ENCODE measurements at regions not wholly inside any gene's neighbourhood (a gene's known extent, or its start where the extent isn't known, plus 50 kb on each side); places are given as distances from the start of the nearest gene placed in this dataset.
"Not testable (repeated sequence)": the region's sequence is repeated elsewhere in the genome, so short reads cannot be mapped to it uniquely, and the experiment has no call there.

DNA sequence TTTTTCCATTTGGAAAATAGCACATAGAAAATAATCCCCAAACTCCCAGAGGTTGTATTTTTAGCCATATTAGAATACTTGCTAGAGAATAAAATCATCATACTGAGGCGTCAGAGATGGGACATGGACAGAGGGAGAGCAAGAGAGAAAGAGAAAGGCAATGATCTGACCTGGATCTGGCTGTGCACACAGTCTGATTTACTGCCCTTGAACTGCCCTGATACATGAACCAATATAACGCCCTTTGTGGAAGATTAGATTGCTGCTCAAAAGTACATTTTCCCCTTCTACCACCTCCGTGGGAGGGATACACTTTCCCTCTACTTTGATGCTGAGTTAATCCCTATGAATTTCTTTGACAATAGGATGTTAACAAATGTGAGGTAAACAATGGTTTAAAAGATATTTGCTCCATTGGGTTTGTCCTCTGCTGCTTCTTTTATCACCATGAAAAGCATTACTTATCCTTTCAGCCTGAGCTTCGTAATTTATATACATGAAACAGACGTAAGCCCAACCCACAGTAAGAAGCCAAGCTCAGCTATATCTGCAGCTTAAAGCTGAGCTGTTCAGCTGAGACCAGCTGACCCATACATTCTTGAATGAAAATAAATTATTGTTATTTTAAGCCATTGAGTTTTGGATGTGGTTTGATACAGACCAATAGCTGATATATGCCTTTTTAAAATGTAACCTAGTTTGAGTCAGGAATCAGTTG, 1664.6 kb upstream of the CELF4 start:
- Histone ChIP-seq H3K27me3 (ENCODE audit: control insufficient read depth in 4 of 4, insufficient read depth in 4 of 4, low read length in 3 of 4) (peaks cover 0 to 4% (median 0%) of the 10 kb centered on the region in 4 donors), H3K4me3 (ENCODE audit: low read depth in 1 of 3, low read length in 3 of 3) (no peak overlapping the region), H3K9ac (ENCODE audit: low read depth in 1 of 2, low read length in 2 of 2) (no peak overlapping the region), H3K9me3 (ENCODE audit: control insufficient read depth in 4 of 4, low read length in 3 of 4) (no peaks in the 10 kb centered on the region), H3K36me3 (ENCODE audit: control insufficient read depth in 4 of 4, insufficient read depth in 3 of 4, low read depth in 1 of 4, low read length in 3 of 4) (no peaks in the 10 kb centered on the region), H3K4me1 (ENCODE audit: control insufficient read depth in 4 of 4, insufficient read depth in 4 of 4, low read length in 3 of 4) (no peaks in the 10 kb centered on the region), H3K27ac (ENCODE audit: low read depth in 1 of 2, low read length in 2 of 2) (no peak overlapping the region)
- no peak for DNase-seq (ENCODE audit: low spot score)
- no peak for TF ChIP-seq SP1 (IDR thresholded peaks at IDR 0.05)
- 57% methylated on average over 5 of the region's 5 CpGs for WGBS

GRCh38 chr18:39227769-39228168, 1662.2 kb upstream of the CELF4 start:
- H3K27ac ChIP-seq (ENCODE audit: low read depth in 1 of 2, low read length in 2 of 2); H3K4me3 ChIP-seq (ENCODE audit: low read depth in 1 of 3, low read length in 3 of 3); H3K9me3 ChIP-seq (ENCODE audit: control insufficient read depth in 4 of 4, low read length in 3 of 4); H3K9ac ChIP-seq (ENCODE audit: low read depth in 1 of 2, low read length in 2 of 2); H3K36me3 ChIP-seq (ENCODE audit: control insufficient read depth in 4 of 4, insufficient read depth in 3 of 4, low read depth in 1 of 4, low read length in 3 of 4); DNase-seq (ENCODE audit: low spot score); H3K27me3 ChIP-seq (ENCODE audit: control insufficient read depth in 4 of 4, insufficient read depth in 4 of 4, low read length in 3 of 4); H3K4me1 ChIP-seq (ENCODE audit: control insufficient read depth in 4 of 4, insufficient read depth in 4 of 4, low read length in 3 of 4): not testable (repeated sequence)
- WGBS = 80% methylated on average over 2 of the region's 2 CpGs

DNA sequence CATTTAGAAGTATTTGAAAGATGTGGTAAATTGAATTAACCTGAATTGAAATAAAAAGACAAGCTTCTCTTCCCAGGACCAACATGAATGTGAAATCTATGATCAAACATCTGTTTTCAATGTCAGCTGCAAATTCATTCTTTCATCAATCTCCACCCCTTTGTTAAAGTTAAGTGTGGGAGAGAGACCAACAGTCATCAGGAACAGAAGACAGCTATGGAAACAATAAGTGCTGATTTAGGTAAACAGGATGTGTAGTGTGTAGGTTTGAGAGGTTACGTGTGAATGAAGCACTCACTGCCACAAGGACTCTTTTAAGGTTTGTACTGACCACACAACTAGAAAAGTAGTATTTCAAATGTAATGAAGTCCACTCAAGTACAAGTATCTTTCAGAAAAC, 1659.8 kb upstream of the CELF4 start:
- Histone ChIP-seq H3K27me3 (ENCODE audit: control insufficient read depth in 4 of 4, insufficient read depth in 4 of 4, low read length in 3 of 4) (peaks cover 0 to 4% (median 0%) of the 10 kb centered on the region in 4 donors), H3K27ac (ENCODE audit: low read depth in 1 of 2, low read length in 2 of 2) (no peak overlapping the region), H3K4me1 (ENCODE audit: control insufficient read depth in 4 of 4, insufficient read depth in 4 of 4, low read length in 3 of 4) (no peaks in the 10 kb centered on the region), H3K36me3 (ENCODE audit: control insufficient read depth in 4 of 4, insufficient read depth in 3 of 4, low read depth in 1 of 4, low read length in 3 of 4) (no peaks in the 10 kb centered on the region), H3K4me3 (ENCODE audit: low read depth in 1 of 3, low read length in 3 of 3) (no peak overlapping the region), H3K9ac (ENCODE audit: low read depth in 1 of 2, low read length in 2 of 2) (no peak overlapping the region), H3K9me3 (ENCODE audit: control insufficient read depth in 4 of 4, low read length in 3 of 4) (no peaks in the 10 kb centered on the region)
- no peak for DNase-seq (ENCODE audit: low spot score)
- 76% methylated on average over 1 of the region's 1 CpG for WGBS
- TF ChIP-seq JUND (IDR thresholded peaks at IDR 0.05) = no peak
- no peak for TF ChIP-seq RAD21 (IDR thresholded peaks at IDR 0.05)
- no peak for TF ChIP-seq HNF4G (IDR thresholded peaks at IDR 0.05)
- no peak for TF ChIP-seq SP1 (IDR thresholded peaks at IDR 0.05)

DNA sequence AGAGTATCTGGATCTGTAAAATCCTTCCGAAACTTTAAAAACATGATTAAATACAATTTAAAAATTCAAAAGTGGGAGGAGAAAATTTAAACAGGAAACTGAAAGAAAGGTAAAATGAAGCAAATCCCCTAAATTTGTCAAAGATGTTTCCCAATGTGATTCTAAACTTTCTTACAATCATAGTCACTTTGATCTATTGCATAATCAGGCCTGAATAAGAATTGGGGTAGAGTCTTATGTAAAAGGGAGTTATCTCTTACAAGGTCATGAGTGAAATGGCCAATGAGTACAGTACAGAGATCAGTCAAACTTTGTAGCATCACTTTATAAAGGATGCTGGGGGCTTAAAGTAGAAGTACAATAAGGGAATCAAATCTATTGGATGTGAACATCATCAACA, 1657.7 kb upstream of the CELF4 start:
- Histone ChIP-seq H3K9me3 (ENCODE audit: control insufficient read depth in 4 of 4, low read length in 3 of 4) (no peaks in the 10 kb centered on the region), H3K4me1 (ENCODE audit: control insufficient read depth in 4 of 4, insufficient read depth in 4 of 4, low read length in 3 of 4) (no peaks in the 10 kb centered on the region), H3K27ac (ENCODE audit: low read depth in 1 of 2, low read length in 2 of 2) (no peak overlapping the region), H3K36me3 (ENCODE audit: control insufficient read depth in 4 of 4, insufficient read depth in 3 of 4, low read depth in 1 of 4, low read length in 3 of 4) (no peaks in the 10 kb centered on the region), H3K27me3 (ENCODE audit: control insufficient read depth in 4 of 4, insufficient read depth in 4 of 4, low read length in 3 of 4) (no peaks in the 10 kb centered on the region), H3K9ac (ENCODE audit: low read depth in 1 of 2, low read length in 2 of 2) (no peak overlapping the region), H3K4me3 (ENCODE audit: low read depth in 1 of 3, low read length in 3 of 3) (no peak overlapping the region)
- WGBS = 94% methylated on average over 1 of the region's 1 CpG
- DNase-seq (ENCODE audit: low spot score) = no peak
- TF ChIP-seq YY1 (IDR thresholded peaks at IDR 0.05) (no peak), CTCF (IDR thresholded peaks at IDR 0.05; ENCODE audit: low read depth, low read length, missing input control) (no peak), TAF1 (conservative IDR thresholded peaks at IDR 0.05) (no peak), HNF4A (conservative IDR thresholded peaks at IDR 0.05) (no peak), HNF4G (IDR thresholded peaks at IDR 0.05) (no peak), GABPA (IDR thresholded peaks at IDR 0.05 in 1 of 2, conservative IDR thresholded peaks at IDR 0.05 in 1 of 2) (no peak), RXRA (IDR thresholded peaks at IDR 0.05) (no peak), FOXA2 (IDR thresholded peaks at IDR 0.05) (no peak), NR2F2 (IDR thresholded peaks at IDR 0.05) (no peak), JUND (IDR thresholded peaks at IDR 0.05) (no peak), REST (IDR thresholded peaks at IDR 0.05) (no peak), ATF3 (IDR thresholded peaks at IDR 0.05) (no peak), FOXA1 (IDR thresholded peaks at IDR 0.05) (no peak)
- TF ChIP-seq, protein P1, sequence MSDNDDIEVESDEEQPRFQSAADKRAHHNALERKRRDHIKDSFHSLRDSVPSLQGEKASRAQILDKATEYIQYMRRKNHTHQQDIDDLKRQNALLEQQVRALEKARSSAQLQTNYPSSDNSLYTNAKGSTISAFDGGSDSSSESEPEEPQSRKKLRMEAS (IDR thresholded peaks at IDR 0.05) = no peak
- TF ChIP-seq, protein P2, sequence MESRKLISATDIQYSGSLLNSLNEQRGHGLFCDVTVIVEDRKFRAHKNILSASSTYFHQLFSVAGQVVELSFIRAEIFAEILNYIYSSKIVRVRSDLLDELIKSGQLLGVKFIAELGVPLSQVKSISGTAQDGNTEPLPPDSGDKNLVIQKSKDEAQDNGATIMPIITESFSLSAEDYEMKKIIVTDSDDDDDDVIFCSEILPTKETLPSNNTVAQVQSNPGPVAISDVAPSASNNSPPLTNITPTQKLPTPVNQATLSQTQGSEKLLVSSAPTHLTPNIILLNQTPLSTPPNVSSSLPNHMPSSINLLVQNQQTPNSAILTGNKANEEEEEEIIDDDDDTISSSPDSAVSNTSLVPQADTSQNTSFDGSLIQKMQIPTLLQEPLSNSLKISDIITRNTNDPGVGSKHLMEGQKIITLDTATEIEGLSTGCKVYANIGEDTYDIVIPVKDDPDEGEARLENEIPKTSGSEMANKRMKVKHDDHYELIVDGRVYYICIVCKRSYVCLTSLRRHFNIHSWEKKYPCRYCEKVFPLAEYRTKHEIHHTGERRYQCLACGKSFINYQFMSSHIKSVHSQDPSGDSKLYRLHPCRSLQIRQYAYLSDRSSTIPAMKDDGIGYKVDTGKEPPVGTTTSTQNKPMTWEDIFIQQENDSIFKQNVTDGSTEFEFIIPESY (IDR thresholded peaks at IDR 0.05) = no peak

Measured in liver (tissue), 8 donors.